SH-SY5Y (cell line): ENCODE measurements at regions not wholly inside any gene's neighbourhood (a gene's known extent, or its start where the extent isn't known, plus 50 kb on each side); places are given as distances from the start of the nearest gene placed in this dataset.

Source experiments
- GATA2 ChIP-seq: IDR thresholded peaks from 2 replicates; pipeline ENCODE4 v1.6.1; 2011; ENCODE audit warnings: mild to moderate bottlenecking, low read depth, low read length
- GATA3 ChIP-seq: IDR thresholded peaks from 2 replicates; pipeline ENCODE4 v1.6.1; 2011; ENCODE audit warnings: low read depth, mild to moderate bottlenecking, low read length, moderate library complexity

- no peak for TF ChIP-seq GATA3
- TF ChIP-seq GATA2, result no peak
Observed at GRCh38 chr4:111499706-111500105, 645.5 kb upstream of the FAM241A start.

GRCh38 chr4:111500858-111501257, 644.4 kb upstream of the FAM241A start:
- no peak for TF ChIP-seq GATA2
- TF ChIP-seq GATA3, result no peak

- no peak for TF ChIP-seq GATA2
- no peak for TF ChIP-seq GATA3
Observed at GRCh38 chr4:111501946-111502345, 643.3 kb upstream of the FAM241A start.

- TF ChIP-seq GATA3 (no peak), GATA2 (no peak)
Observed at GRCh38 chr4:111502626-111503025, 642.6 kb upstream of the FAM241A start.

GRCh38 chr4:111506706-111507105, 638.5 kb upstream of the FAM241A start:
- no peak for TF ChIP-seq GATA2
- no peak for TF ChIP-seq GATA3

- TF ChIP-seq GATA2, result no peak
- TF ChIP-seq GATA3, result no peak
Observed at GRCh38 chr4:111510535-111510934, 634.7 kb upstream of the FAM241A start.

GRCh38 chr4:111512081-111512783, 633.0 kb upstream of the FAM241A start:
- TF ChIP-seq GATA2 (no peak), GATA3 (no peak)

- TF ChIP-seq GATA3 (no peak), GATA2 (no peak)
Observed at GRCh38 chr4:111519683-111520082, 625.6 kb upstream of the FAM241A start.

- no peak for TF ChIP-seq GATA3
- TF ChIP-seq GATA2, result no peak
Observed at GRCh38 chr4:111530446-111530845, 614.8 kb upstream of the FAM241A start.

GRCh38 chr4:111535792-111536191, 609.5 kb upstream of the FAM241A start:
- TF ChIP-seq GATA2 (no peak), GATA3 (no peak)

- no peak for TF ChIP-seq GATA3
- no peak for TF ChIP-seq GATA2
Observed at GRCh38 chr4:111537165-111537564, 608.1 kb upstream of the FAM241A start.

GRCh38 chr4:111537871-111538270, 607.4 kb upstream of the FAM241A start:
- no peak for TF ChIP-seq GATA2
- TF ChIP-seq GATA3, result no peak

GRCh38 chr4:111540671-111541070, 604.6 kb upstream of the FAM241A start:
- TF ChIP-seq GATA3, result no peak
- no peak for TF ChIP-seq GATA2

GRCh38 chr4:111542056-111542455, 603.2 kb upstream of the FAM241A start:
- TF ChIP-seq GATA3 (no peak), GATA2 (no peak)

- TF ChIP-seq GATA2 (no peak), GATA3 (no peak)
Observed at GRCh38 chr4:111546881-111547280, 598.4 kb upstream of the FAM241A start.

- no peak for TF ChIP-seq GATA3
- no peak for TF ChIP-seq GATA2
Observed at GRCh38 chr4:111556141-111556781, 589.0 kb upstream of the FAM241A start.

- TF ChIP-seq GATA2 (no peak), GATA3 (no peak)
Observed at GRCh38 chr4:111556851-111557250, 588.4 kb upstream of the FAM241A start.

GRCh38 chr4:111562826-111563225, 582.4 kb upstream of the FAM241A start:
- TF ChIP-seq GATA3 (no peak), GATA2 (no peak)
